AG09319 (cell line): ENCODE measurements at regions not wholly inside any gene's neighbourhood (a gene's known extent, or its start where the extent isn't known, plus 50 kb on each side); places are given as distances from the start of the nearest gene placed in this dataset.
"Not testable (repeated sequence)": the region's sequence is repeated elsewhere in the genome, so short reads cannot be mapped to it uniquely, and the experiment has no call there.

Experiments used
- DNase-seq: peaks from one replicate; pipeline ENCODE4 v3.0.0-alpha.2; 2010; ENCODE audit warnings: low read depth; ENCODE audit errors: extremely low read depth
- CTCF ChIP-seq: IDR thresholded peaks from 2 replicates; pipeline ENCODE4 v1.5.1; 2011; ENCODE audit warnings: low read depth, mild to moderate bottlenecking, inconsistent platforms, low read length, moderate library complexity

- DNase-seq: no peak
- no peak for TF ChIP-seq CTCF
Measured at GRCh38 chr3:162973428-162973917, 1476.9 kb downstream of the OTOL1 start.

- no peak for DNase-seq
- TF ChIP-seq CTCF: no peak
Measured at GRCh38 chr3:162978136-162978535, 1481.5 kb downstream of the OTOL1 start.

GRCh38 chr3:162984746-162985145, 1488.1 kb downstream of the OTOL1 start:
- no peak for TF ChIP-seq CTCF
- no peak for DNase-seq

- not testable (repeated sequence) for DNase-seq
Measured at GRCh38 chr3:162987085-162987794, 1490.6 kb downstream of the OTOL1 start.

GRCh38 chr3:162992741-162993140, 1496.1 kb downstream of the OTOL1 start:
- no peak for TF ChIP-seq CTCF
- DNase-seq: no peak

GRCh38 chr3:162994165-162994564, 1497.6 kb downstream of the OTOL1 start:
- TF ChIP-seq CTCF: no peak
- no peak for DNase-seq

- DNase-seq: no peak
- no peak for TF ChIP-seq CTCF
Measured at GRCh38 chr3:162996368-162996767, 1499.8 kb downstream of the OTOL1 start.

GRCh38 chr3:162998205-162998604, 1501.6 kb downstream of the OTOL1 start:
- no peak for TF ChIP-seq CTCF
- DNase-seq: no peak
